HG02610 (cell line): ENCODE measurements at regions not wholly inside any gene's neighbourhood (a gene's known extent, or its start where the extent isn't known, plus 50 kb on each side); places are given as distances from the start of the nearest gene placed in this dataset.
"Not testable (repeated sequence)": the region's sequence is repeated elsewhere in the genome, so short reads cannot be mapped to it uniquely, and the experiment has no call there.

ENCODE experiments used
- ATAC-seq: cut with Tn5 transposase; IDR thresholded peaks from one replicate; pipeline ENCODE4 v1.9.1; 2021; ENCODE audit warnings: mild to moderate bottlenecking, moderate library complexity; ENCODE audit not compliant: unreplicated experiment

DNA sequence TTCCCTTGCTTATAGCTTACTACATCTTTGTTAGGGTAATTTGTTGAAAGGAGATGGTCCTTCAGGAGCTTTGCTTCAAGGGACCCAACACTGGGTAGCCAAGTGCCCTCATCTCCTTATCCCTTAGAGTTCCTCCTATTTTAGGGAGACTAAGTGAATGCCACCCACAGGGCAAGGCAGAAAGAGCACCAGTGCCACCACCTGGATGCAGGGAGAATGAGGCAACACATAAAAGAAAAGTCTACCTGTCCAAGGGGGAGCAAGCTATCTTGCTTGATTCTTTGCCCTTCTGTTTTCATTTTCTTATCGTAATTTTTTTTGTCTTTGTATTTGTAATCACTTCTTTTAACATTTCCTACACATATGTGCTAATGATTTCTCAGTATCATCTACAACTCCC lies 205.5 kb downstream of the NPR3 start:
- ATAC-seq, result no peak

DNA sequence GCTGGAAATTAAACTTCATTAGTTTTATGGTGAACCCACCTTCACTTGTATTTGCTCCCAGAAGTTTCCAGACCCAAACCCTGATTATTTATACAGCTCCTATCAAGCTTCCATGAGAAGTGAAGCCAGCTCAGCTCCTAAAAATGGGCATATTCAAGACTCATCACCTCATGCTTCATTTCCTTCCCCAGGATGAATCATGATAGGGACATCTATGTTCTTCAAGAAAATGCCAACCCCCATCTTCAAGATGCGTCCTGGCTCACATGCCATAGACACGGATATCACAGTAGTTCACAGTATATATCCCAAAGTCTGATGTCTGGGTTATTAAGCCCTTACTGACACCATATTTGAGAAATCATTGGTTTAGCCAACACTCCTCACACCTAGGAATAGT lies 217.6 kb downstream of the NPR3 start:
- no peak for ATAC-seq

DNA sequence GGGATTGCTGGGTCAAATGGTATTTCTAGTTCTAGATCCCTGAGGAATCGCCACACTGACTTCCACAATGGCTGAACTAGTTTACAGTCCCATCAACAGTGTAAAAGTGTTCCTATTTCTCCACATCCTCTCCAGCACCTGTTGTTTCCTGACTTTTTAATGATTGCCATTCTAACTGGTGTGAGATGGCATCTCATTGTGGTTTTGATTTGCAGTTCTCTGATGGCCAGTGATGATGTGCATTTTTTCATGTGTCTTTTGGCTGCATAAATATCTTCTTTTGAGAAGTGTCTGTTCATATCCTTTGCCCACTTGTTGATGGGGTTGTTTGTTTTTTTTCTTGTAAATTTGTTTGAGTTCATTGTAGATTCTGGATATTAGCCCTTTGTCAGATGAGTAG lies 220.3 kb downstream of the NPR3 start:
- not testable (repeated sequence) for ATAC-seq

- no peak for ATAC-seq
These were observed 221.3 kb downstream of the NPR3 start for GRCh38 chr5:32932241-32932935.

- ATAC-seq, result no peak
These were observed 222.6 kb downstream of the NPR3 start for GRCh38 chr5:32933692-32934091.

DNA sequence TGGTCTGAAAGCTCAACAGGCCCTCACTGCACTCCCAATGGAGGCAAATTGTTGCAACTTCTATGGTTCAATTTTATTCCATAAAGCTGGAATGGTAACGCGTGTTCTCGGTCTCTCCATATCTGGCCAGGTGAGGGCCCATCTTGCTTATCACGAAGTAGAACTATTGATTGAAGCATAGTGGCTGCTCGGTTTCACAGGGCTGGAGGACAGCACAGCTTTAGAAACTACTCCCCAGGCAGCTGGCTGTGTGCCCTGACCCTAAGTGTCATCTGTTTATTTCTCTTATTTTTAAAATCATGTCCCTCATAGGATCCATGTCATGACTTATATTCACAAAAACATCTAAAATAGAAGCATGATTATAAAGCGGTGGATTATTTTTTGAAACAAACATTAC lies 223.4 kb downstream of the NPR3 start:
- no peak for ATAC-seq

DNA sequence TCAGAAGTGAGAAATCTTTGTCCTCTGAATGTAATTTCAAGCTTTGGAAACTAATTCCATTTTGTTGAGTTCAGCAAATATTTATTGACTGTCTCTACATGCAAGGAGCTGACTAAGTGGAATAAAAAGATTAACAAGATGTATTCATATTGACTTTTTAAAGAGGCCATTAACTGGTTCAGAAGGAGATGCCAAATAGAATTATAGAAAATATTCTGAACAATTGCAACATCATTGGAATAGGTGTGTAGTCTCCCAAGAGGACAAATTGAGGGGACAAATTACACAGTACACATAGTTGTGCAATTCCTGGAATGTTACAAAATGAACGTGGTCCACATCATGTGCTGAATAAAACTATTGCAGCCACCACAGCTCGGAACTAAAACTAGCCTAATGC lies 224.2 kb downstream of the NPR3 start:
- ATAC-seq, result no peak

DNA sequence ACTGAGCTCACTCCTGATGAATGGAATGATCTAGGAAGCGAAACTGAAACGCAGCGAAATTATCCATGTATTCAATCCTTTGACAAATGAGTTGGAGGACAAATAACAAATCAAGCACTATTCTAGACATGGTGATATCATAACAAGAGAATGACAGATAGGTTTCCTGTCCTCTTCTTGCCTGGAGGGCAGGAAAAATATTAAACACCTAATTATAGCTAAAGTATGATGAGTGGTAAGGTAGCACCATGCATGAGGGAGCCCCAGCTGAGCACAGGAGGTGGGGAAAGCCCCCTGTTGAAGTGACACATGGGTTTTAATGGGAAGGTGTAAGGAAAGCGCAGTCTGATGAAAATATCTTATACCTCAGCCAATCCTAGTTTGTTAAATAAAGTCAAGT lies 225.2 kb downstream of the NPR3 start:
- ATAC-seq, result no peak

DNA sequence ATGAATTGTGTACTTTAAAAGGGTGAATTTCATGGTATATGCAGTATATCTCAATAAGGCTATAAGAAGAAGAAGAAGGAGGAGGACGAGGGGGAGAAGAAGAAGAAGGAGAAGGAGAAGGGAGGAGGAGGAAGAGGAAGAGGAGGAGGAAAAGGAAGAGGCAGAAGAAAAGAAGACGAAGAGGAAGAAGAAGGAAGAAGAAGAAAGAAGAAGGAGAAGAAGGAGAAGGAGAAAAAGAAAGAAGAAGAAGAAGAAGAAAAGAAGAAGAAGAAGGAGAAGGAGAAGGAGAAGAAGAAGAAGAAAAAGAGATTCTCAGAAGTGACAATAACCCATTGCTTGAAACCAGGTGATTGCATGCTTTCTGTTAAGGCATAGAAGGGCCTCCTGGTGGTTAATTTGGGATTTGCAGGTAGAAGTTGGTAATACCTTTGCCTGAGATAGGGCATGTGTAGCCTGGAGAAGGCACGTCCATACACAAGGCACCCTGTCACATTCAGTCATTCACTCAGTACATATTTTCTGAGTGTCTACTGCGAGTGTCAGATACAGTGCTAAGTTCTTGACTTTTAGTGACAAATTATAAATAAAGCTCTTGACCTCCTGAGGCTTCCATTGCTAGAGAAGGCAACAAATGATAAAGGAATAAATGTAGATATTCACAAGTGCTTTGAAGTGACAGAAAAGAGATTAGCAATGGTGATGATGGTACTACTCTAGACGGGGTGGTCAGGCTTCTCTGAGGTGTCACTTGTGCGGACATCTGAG lies 231.3 kb downstream of the NPR3 start:
- peak; percentile 69 for ATAC-seq

- no peak for ATAC-seq
These were observed 238.3 kb downstream of the NPR3 start for GRCh38 chr5:32949286-32949970.

DNA sequence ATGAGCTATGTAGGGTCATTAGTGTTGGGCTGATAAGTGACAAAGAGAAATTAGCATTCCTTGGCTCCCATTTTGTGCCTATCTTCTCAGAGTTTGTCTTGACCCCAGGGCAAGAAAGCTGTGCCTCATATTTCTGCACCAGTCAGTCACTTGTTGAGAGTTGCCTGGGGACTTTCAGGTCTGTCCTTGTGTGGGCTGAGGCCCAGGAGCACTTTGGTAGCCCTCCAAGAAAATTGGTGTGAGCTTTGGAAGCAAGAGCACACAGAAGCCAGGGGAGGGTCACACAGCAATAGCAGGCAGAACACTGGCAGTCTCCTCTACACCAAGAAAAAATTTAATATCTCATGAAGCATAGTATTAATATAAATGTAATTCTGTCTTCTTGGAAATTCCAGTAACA lies 239.9 kb downstream of the NPR3 start:
- ATAC-seq, result no peak

DNA sequence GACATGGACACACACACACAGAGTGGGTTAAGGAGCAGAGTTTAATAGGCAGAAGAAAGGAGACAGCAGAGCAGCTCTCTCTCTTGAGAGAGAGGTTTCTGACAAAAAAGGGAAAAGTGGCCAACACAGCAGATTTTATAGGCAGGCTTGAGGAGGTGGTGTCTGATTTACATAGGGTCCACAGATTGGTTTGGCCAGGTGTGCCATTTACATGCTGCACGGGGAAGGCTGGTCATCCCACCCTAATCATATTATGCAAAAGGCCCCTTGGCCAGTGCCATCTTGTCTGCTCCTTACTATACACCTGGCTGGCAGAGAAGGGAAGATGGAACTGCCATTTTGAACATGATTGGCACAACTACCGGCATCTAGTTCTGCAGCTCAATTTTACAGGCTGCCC lies 240.8 kb downstream of the NPR3 start:
- ATAC-seq, result no peak

DNA sequence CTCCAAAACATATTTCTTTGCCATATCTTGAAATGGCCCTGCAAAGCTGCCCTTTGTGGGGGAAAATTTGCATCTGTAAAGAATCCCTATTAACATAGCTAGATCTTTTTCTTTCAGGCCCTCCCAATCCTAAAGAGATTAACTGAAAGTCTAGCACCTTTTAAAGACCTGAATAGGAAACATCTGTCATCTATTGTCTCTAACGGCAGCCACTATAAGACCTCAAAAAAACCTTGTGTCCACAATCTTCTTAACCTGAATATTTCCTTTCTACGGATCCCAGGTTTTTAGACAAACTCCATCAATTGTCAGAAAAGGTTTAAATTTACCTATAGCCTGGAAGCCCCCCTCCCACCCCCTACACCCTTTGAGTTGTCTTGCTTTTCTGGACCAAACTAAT lies 241.3 kb downstream of the NPR3 start:
- not testable (repeated sequence) for ATAC-seq

- no peak for ATAC-seq
These were observed 242.6 kb downstream of the NPR3 start for GRCh38 chr5:32953694-32954093.

GRCh38 chr5:32955814-32956213 lies 244.7 kb downstream of the NPR3 start:
- ATAC-seq, result no peak

GRCh38 chr5:32960340-32961058 lies 249.4 kb downstream of the NPR3 start:
- no peak for ATAC-seq

DNA sequence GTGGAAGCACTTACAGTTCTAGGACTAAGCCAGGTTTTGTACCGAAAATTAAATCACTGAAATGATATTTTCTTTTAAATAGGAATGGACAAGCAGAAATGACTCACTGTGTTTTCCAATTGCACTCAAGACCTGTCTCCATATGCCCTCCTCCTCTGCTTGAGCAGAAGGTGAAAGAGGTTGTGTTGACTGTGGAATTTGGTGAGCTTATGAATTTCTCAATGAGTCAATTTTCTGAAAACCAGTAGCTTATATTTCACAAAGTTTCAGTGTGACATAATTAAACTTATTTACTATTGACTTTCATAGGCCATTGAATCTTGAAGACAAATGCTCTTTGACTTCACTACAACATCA lies 249.9 kb downstream of the NPR3 start:
- ATAC-seq, result no peak

DNA sequence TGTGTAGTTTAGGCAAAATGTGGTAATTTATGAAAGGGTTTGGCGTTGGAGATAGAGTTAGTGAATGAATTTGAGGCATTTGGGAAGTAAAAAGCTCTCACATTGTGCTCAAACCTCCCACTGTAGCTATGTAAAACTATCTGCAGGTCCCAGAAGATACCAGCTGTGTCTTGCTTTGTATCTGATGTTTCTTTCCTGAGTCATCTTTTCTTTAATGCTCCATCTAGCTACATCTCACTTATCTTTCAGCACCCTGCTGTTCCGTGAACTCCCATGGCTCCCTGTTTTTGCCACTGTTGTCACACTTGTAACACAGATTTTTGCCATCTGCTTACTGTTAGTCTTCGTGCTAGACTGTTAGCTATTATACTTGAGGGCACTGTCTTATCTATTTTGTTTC lies 253.1 kb downstream of the NPR3 start:
- ATAC-seq, result no peak

DNA sequence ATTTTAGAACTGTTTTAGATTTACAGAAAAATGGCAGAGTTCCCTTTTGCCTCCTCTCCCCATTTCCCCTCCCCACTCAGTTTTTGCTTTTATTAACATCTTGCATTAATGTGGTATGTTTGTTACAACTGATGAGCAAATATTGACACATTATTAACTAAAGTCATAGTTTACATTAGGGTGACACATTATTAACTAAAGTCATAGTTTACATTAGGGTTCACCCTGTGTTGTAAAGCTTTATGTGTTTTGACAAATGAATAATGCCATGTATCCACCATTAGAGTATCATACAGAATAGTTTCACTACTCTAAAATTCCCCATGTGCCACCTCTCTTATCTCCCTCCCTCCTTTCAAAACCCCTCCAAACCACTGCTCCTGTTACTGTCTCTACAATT lies 262.5 kb downstream of the NPR3 start:
- no peak for ATAC-seq

DNA sequence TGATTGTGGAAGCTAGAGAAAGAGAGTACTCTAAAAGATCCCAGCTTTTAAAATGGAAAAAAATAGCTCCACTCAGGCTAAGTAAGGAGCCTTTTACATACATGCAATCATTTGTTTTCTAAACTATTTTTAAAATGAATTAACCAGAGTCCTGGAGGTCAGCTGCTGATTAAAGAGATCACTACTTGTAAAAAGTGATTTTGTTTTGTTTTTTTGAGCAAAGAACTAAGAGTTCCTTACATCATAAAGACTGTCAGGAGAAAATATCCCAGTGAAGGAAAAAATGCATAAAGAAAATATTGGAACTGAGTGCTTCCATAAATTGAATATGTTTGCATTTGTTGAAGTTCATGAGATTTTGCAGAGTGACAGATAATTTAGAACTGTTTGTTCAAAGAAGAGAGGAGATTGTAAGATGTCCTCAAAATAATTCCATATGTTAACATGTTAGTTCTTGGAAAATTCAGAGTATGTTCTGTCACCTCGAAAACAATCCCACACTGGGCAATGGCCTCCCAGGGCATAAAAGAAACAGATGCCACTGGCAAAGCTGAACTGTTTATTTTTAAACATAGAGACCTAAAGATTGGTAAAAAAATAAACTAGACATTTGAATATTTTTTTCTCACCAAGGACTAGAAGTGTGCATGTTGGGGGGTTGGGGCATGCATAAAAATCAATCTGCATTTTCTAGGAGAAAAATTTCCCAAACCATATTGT lies 264.7 kb downstream of the NPR3 start:
- ATAC-seq, result no peak

DNA sequence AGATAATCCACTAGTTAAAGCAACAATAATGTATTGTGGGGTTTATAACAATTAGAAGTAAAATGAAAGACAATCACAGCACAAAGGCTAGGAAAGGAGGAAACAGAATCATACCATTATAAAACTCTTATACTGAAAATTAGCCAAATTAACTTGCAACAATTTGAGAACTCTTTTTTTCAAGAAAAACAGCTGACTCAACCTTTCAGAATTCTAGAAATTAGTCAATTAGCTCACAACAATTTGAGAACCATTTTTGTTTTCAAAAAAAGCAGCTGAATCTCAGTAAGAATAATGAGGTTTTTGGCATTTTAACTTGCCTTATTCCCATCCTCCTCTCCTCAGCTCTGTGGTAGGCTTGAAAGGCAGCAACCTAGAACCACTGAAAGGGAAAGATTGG lies 269.9 kb downstream of the NPR3 start:
- no peak for ATAC-seq
